Fibroblast of pulmonary artery (primary cell): ENCODE measurements at regions not wholly inside any gene's neighbourhood (a gene's known extent, or its start where the extent isn't known, plus 50 kb on each side); places are given as distances from the start of the nearest gene placed in this dataset.

ENCODE experiments used
- DNase-seq: peaks from one replicate; pipeline ENCODE4 v3.0.0-alpha.2; 2010; ENCODE audit warnings: low read depth
- H3K4me3 ChIP-seq: replicated peaks from 2 replicates; pipeline ENCODE4 v1.5.1; 2011; ENCODE audit warnings: low read depth, mild to moderate bottlenecking, control low read depth, low read length, moderate library complexity
- CTCF ChIP-seq: IDR thresholded peaks from 2 replicates; pipeline ENCODE4 v1.5.1; 2011; ENCODE audit warnings: mild to moderate bottlenecking, control low read depth, low read length, inconsistent platforms; ENCODE audit errors: missing control alignments

GRCh38 chr12:70985850-70986249 is 65.3 kb upstream of the PTPRR start:
- DNase-seq, result peak; percentile 88
- H3K4me3 ChIP-seq, result no peak overlapping the region
- TF ChIP-seq CTCF, result no peak

GRCh38 chr12:70983692-70984091 is 63.2 kb upstream of the PTPRR start:
- DNase-seq, result peak; percentile 31
- TF ChIP-seq CTCF, result no peak

GRCh38 chr12:70982991-70983390 is 62.5 kb upstream of the PTPRR start:
- peak; percentile 45 for DNase-seq
- TF ChIP-seq CTCF, result no peak
- H3K4me3 ChIP-seq, result no peak overlapping the region

More at GRCh38 chr12:70983692-70984091, 63.2 kb upstream of the PTPRR start:
- no peak overlapping the region for H3K4me3 ChIP-seq

- no peak overlapping the region for H3K4me3 ChIP-seq
- no peak for TF ChIP-seq CTCF
- DNase-seq, result peak; percentile 74
Observed at GRCh38 chr12:70982286-70982685, 61.7 kb upstream of the PTPRR start.

GRCh38 chr12:70971001-70971794 is 50.7 kb upstream of the PTPRR start:
- peak; percentile 62 for DNase-seq
- no peak for TF ChIP-seq CTCF

More at GRCh38 chr12:70971001-70971794, 50.7 kb upstream of the PTPRR start:
- H3K4me3 ChIP-seq, result no peak overlapping the region
